Esophagus muscularis mucosa (tissue), 4 donors: ENCODE measurements at regions not wholly inside any gene's neighbourhood (a gene's known extent, or its start where the extent isn't known, plus 50 kb on each side); places are given as distances from the start of the nearest gene placed in this dataset.

Experiments
- DNase-seq: peaks from one replicate; pipeline ENCODE4 v3.0.0-alpha.2; 2017; ENCODE audit errors: extremely low spot score
- H3K27ac ChIP-seq, 4 donors: fragments of 200-600 bp; sonication (generic); replicated peaks in 1 of 4; 1 replicate in 3 of 4; 2 replicates in 1 of 4; pipeline ENCODE4 v1.5.1; 2016 to 2019; ENCODE audit warnings: mild to moderate bottlenecking in 1 of 4
- H3K27me3 ChIP-seq, 4 donors: fragments of 200-600 bp; sonication (generic); one replicate each; pipeline versions ENCODE4 v1.5.1 to v1.6.0; 2016 to 2019
- H3K36me3 ChIP-seq, 4 donors: fragments of 200-600 bp; sonication (generic); one replicate each; pipeline ENCODE4 v1.5.1; 2016 to 2019
- H3K4me1 ChIP-seq, 4 donors: fragments of 200-600 bp; sonication (generic); one replicate each; pipeline ENCODE4 v1.5.1; 2016 to 2019
- H3K4me3 ChIP-seq, 4 donors: fragments of 200-600 bp; sonication (generic); 1 replicate in 2 of 4; 2 replicates in 2 of 4; pipeline ENCODE4 v1.5.1; 2016 to 2019; ENCODE audit warnings: mild to moderate bottlenecking in 4 of 4, moderate library complexity in 1 of 4
- H3K9me3 ChIP-seq, 4 donors: fragments of 200-600 bp; sonication (generic); 1 replicate in 3 of 4; 2 replicates in 1 of 4; pipeline ENCODE4 v1.5.1; 2016 to 2019
- EP300 ChIP-seq: sonication (generic); formaldehyde crosslinking; IDR thresholded peaks from one replicate; pipeline ENCODE4 v1.6.1; 2017; ENCODE audit warnings: antibody characterized with exemption
- POLR2A ChIP-seq: fragments of 450-650 bp; IDR thresholded peaks from one replicate; pipeline ENCODE4 v1.6.1; 2017; ENCODE audit warnings: antibody characterized with exemption, moderate library complexity, mild to moderate bottlenecking, low read depth
- POLR2AphosphoS5 ChIP-seq, 2 donors: sonication (generic); formaldehyde crosslinking; IDR thresholded peaks; one replicate each; pipeline ENCODE4 v1.6.1; 2017; ENCODE audit warnings: antibody characterized with exemption in 2 of 2
- WGBS: methylation state at CpG from one replicate; pipeline ENCODE4 v1.1.5; 2018; 5-methylcytosine and 5-hydroxymethylcytosine counted together
- intact Hi-C: fragments of 100-400 bp; cut with DNase I; formaldehyde crosslinking; loops from one replicate; pipeline ENCODE4 v1.15.1; 2023
- TF ChIP-seq, protein P1 (sequence below), 3 experiments: fragments of 200-600 bp in 2 of 3; fragments of 450-650 bp in 1 of 3; sonication (generic) in 2 of 3; IDR thresholded peaks; one replicate each; pipeline ENCODE4 v1.5.1; 2017 to 2019; ENCODE audit warnings: antibody characterized with exemption in 3 of 3, mild to moderate bottlenecking in 2 of 3, moderate library complexity in 1 of 3

DNA sequence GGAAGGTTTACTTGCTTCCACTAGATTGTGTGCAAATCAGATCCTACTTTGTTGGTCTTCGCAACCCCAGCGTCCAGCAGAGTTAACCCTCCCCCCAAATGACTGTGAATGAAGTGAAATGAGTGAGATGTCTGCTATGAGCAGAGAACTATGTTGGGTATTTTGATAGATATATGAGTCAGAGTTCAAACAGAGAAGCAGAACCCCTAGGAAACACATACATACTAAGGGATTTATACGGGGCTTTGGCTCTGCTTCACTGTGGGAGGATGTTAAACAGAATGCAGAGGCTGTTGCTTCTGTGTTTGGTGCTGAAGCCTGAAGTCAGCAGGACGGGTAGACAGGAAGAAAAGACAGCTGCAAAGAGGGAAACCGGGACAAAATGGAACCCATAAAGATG, 197.0 kb downstream of the MZT1 start:
- H3K9me3 ChIP-seq, result no peaks in the 10 kb centered on the region
- intact Hi-C loops, result no loop called here
- no peak overlapping the region for H3K27ac ChIP-seq
- no peaks in the 10 kb centered on the region for H3K4me1 ChIP-seq
- no peak overlapping the region for H3K4me3 ChIP-seq
- H3K36me3 ChIP-seq, result no peaks in the 10 kb centered on the region
- WGBS, result 68% methylated on average over 5 of the region's 5 CpGs
- DNase-seq, result no peak
- no peaks in the 10 kb centered on the region for H3K27me3 ChIP-seq
- TF ChIP-seq POLR2AphosphoS5 (IDR thresholded peaks at IDR 0.05) (no peak), EP300 (no peak), POLR2A (no peak)
- TF ChIP-seq, protein P1, sequence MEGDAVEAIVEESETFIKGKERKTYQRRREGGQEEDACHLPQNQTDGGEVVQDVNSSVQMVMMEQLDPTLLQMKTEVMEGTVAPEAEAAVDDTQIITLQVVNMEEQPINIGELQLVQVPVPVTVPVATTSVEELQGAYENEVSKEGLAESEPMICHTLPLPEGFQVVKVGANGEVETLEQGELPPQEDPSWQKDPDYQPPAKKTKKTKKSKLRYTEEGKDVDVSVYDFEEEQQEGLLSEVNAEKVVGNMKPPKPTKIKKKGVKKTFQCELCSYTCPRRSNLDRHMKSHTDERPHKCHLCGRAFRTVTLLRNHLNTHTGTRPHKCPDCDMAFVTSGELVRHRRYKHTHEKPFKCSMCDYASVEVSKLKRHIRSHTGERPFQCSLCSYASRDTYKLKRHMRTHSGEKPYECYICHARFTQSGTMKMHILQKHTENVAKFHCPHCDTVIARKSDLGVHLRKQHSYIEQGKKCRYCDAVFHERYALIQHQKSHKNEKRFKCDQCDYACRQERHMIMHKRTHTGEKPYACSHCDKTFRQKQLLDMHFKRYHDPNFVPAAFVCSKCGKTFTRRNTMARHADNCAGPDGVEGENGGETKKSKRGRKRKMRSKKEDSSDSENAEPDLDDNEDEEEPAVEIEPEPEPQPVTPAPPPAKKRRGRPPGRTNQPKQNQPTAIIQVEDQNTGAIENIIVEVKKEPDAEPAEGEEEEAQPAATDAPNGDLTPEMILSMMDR (IDR thresholded peaks at IDR 0.05), result no peak

DNA sequence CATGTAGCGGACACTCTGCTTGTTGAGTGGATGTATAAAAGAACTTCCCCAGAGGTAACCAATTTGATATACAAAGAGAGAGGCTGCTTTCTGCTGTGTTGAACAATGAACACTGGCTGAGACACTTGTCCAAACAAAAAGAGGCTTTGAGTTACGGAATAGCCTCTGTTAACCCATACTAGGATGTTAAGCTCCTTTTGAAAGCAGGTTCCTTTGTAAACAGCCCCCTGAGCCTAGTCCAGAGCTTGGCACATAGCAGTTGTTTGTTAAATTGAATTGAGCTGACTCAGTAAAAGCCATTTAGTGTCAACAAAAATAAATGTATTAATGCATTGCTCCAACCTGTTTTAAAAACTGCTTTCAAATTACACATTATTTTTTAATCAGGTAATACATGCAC, 200.1 kb downstream of the MZT1 start:
- H3K27me3 ChIP-seq, result no peaks in the 10 kb centered on the region
- intact Hi-C loops, result no loop called here
- no peak overlapping the region for H3K27ac ChIP-seq
- WGBS, result 86% methylated on average over 2 of the region's 2 CpGs
- DNase-seq, result no peak
- no peaks in the 10 kb centered on the region for H3K36me3 ChIP-seq
- H3K9me3 ChIP-seq, result no peaks in the 10 kb centered on the region
- no peak overlapping the region for H3K4me3 ChIP-seq
- H3K4me1 ChIP-seq, result no peaks in the 10 kb centered on the region
- TF ChIP-seq EP300, result no peak
- TF ChIP-seq, protein P1 (IDR thresholded peaks at IDR 0.05), result no peak
- TF ChIP-seq POLR2AphosphoS5 (IDR thresholded peaks at IDR 0.05), result no peak
- TF ChIP-seq POLR2A, result no peak

DNA sequence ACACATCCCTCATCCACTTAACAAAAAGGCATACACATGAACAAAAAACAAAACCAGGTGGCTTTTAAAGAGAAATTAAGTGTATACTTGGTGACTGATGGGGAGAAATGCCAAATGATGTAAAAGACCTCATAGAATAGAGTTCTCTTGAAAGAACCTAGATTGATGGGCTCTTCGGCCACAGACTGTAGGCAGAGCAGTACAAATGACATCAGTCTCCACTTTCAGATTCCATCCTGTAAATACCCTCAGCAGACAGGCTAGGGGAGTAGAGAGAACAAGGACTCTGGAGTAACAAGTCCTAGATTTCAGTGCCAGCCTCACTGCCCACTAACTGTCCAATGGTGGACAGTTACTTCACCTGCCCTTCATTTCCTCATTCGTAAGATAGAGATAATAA, 203.8 kb downstream of the MZT1 start:
- H3K36me3 ChIP-seq, result no peaks in the 10 kb centered on the region
- 100% methylated on average over 2 of the region's 2 CpGs for WGBS
- TF ChIP-seq POLR2AphosphoS5 (IDR thresholded peaks at IDR 0.05) (no peak), POLR2A (no peak), EP300 (no peak)
- TF ChIP-seq, protein P1 (IDR thresholded peaks at IDR 0.05), result no peak
- no peak overlapping the region for H3K27ac ChIP-seq
- intact Hi-C loops, result no loop called here
- no peak overlapping the region for H3K4me3 ChIP-seq
- H3K4me1 ChIP-seq, result no peaks in the 10 kb centered on the region
- DNase-seq, result no peak
- H3K9me3 ChIP-seq, result no peaks in the 10 kb centered on the region
- no peaks in the 10 kb centered on the region for H3K27me3 ChIP-seq

DNA sequence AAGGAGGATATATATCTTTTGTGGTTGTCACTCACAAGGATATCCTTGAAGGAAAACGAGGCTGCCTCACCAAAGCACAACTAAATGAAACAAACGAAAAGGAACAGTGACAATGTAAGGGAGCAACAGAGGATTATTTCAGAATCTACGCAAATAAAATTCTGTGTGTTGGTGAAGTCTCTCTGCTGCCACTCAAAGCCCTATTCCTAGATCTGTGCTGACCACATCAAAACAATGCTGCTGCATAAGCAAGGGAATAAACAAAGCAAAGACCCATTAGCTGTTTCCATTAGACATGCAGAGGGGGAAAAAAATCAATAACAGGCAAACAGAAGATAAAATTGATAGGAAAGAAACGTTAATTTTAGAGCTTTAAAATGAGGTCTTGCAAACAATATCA, 204.4 kb downstream of the MZT1 start:
- Histone ChIP-seq H3K9me3 (no peaks in the 10 kb centered on the region), H3K4me3 (no peak overlapping the region), H3K27me3 (no peaks in the 10 kb centered on the region), H3K4me1 (no peaks in the 10 kb centered on the region), H3K36me3 (no peaks in the 10 kb centered on the region), H3K27ac (no peak overlapping the region)
- WGBS, result 77% methylated on average over 4 of the region's 4 CpGs
- DNase-seq, result no peak
- intact Hi-C loops, result no loop called here
- TF ChIP-seq POLR2AphosphoS5 (IDR thresholded peaks at IDR 0.05), result no peak
- TF ChIP-seq POLR2A, result no peak
- TF ChIP-seq EP300, result no peak
- TF ChIP-seq, protein P1 (IDR thresholded peaks at IDR 0.05), result no peak

DNA sequence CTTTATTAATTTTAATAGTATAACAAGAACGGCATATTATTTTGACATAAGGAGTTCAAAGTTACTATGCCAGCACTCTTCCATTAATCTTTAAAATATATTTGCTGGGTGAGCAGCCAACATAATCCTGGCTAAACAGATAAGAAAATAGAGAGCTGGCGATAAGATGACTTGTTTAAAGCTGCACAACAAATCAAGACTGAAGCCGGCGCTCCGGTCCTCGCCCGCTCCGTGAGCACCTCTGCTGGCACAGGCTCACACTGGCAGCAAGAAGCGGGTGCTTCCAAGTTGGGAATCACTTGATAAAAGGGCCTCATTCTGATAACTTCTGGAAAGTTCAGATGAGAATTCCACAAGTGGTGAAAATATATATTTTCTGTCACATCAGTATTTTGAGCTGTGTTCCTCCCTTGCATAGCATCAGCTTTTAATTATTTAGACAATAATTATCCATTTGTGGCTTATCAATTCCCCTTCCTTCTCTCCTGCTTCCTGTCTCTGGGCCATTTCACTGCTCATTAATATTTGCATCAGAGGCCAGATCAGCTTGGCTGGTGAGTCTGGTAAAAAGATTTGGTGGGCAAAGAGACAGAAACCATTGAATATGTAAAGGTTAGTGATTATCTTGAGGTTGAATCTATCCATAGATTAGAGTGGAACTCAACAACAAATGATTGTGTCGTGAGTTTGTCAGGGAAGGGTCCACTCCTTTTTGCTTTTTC, 205.3 kb downstream of the MZT1 start:
- no peak for DNase-seq
- no peak overlapping the region for H3K27ac ChIP-seq
- H3K36me3 ChIP-seq, result no peaks in the 10 kb centered on the region
- TF ChIP-seq POLR2AphosphoS5 (IDR thresholded peaks at IDR 0.05), result no peak
- TF ChIP-seq POLR2A, result no peak
- TF ChIP-seq, protein P1 (IDR thresholded peaks at IDR 0.05), result no peak
- TF ChIP-seq EP300, result no peak
- no peaks in the 10 kb centered on the region for H3K9me3 ChIP-seq
- intact Hi-C loops, result no loop called here
- H3K4me1 ChIP-seq, result no peaks in the 10 kb centered on the region
- 64% methylated on average over 10 of the region's 10 CpGs for WGBS
- no peaks in the 10 kb centered on the region for H3K27me3 ChIP-seq
- H3K4me3 ChIP-seq, result no peak overlapping the region
